ENCODE measurements at regions not wholly inside any gene's neighbourhood (a gene's known extent, or its start where the extent isn't known, plus 50 kb on each side); places are given as distances from the start of the nearest gene placed in this dataset.

DNA sequence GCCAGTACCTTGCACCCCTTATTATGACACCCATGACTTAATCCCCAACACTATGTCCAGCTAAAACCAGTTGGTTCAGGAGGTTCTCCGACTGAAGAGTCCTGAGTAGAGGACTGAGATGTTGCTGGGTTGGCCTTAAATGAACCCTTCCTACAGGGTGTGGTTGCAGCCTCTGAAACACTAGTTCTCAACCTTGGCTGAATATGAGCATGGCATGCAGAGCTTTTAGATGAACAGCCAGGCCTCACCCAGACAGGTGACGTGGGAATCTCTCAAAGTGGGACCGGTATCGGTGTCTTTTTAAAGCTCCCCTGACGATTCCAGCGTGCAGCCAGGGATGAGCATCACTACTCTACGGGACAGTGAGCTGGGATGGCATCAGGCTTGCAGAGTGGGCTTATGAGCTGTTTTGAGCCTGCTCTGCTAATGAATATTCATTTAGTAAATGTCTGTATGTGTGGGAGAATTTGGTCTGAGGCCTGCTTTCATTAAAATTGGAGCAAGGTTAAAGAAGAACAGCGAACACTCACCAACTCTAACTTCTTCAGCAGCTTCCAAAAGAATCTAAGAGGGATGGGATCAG is 79.7 kb upstream of the PRICKLE2 start:
- no peak overlapping the region for H3K4me3 Mint-ChIP-seq (ENCODE audit: unreplicated experiment)
- H3K27me3 Mint-ChIP-seq (ENCODE audit: unreplicated experiment) = no peaks in the 10 kb centered on the region
- H3K36me3 Mint-ChIP-seq (ENCODE audit: low read depth, unreplicated experiment) = no peaks in the 10 kb centered on the region
- H3K4me1 Mint-ChIP-seq (ENCODE audit: unreplicated experiment) = no peaks in the 10 kb centered on the region
- TF ChIP-seq, protein P1, sequence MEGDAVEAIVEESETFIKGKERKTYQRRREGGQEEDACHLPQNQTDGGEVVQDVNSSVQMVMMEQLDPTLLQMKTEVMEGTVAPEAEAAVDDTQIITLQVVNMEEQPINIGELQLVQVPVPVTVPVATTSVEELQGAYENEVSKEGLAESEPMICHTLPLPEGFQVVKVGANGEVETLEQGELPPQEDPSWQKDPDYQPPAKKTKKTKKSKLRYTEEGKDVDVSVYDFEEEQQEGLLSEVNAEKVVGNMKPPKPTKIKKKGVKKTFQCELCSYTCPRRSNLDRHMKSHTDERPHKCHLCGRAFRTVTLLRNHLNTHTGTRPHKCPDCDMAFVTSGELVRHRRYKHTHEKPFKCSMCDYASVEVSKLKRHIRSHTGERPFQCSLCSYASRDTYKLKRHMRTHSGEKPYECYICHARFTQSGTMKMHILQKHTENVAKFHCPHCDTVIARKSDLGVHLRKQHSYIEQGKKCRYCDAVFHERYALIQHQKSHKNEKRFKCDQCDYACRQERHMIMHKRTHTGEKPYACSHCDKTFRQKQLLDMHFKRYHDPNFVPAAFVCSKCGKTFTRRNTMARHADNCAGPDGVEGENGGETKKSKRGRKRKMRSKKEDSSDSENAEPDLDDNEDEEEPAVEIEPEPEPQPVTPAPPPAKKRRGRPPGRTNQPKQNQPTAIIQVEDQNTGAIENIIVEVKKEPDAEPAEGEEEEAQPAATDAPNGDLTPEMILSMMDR (IDR thresholded peaks at IDR 0.05; ENCODE audit: unreplicated experiment) = no peak
- H3K27ac Mint-ChIP-seq (ENCODE audit: unreplicated experiment) = no peak overlapping the region
- no peaks in the 10 kb centered on the region for H3K9me3 Mint-ChIP-seq (ENCODE audit: unreplicated experiment)
- DNase-seq (ENCODE audit: low spot score) = no peak

DNA sequence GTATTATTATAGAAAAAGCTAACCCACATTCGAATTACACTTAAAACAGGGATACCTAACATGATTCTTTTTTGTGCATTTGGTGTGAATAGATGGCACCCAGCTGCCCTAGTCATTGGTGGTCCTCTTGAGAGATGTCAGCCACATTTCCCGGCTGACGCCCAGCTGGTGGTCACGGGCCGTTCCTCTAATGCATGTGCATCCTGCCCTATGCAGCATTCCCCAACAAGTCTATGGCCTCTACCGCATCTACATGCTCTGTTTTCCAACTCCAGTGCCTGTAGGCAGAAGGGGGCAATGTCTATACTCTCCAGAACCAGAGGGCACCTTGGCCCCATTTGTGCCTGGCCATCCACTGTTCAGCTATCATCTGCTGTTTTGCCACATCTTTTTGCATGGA is 78.6 kb upstream of the PRICKLE2 start:
- Mint-ChIP-seq H3K4me1 (ENCODE audit: unreplicated experiment) (no peaks in the 10 kb centered on the region), H3K36me3 (ENCODE audit: low read depth, unreplicated experiment) (no peaks in the 10 kb centered on the region), H3K27me3 (ENCODE audit: unreplicated experiment) (no peaks in the 10 kb centered on the region), H3K4me3 (ENCODE audit: unreplicated experiment) (no peak overlapping the region), H3K27ac (ENCODE audit: unreplicated experiment) (no peak overlapping the region), H3K9me3 (ENCODE audit: unreplicated experiment) (no peaks in the 10 kb centered on the region)
- TF ChIP-seq, protein P1 (IDR thresholded peaks at IDR 0.05; ENCODE audit: unreplicated experiment) = no peak
- no peak for DNase-seq (ENCODE audit: low spot score)

DNA sequence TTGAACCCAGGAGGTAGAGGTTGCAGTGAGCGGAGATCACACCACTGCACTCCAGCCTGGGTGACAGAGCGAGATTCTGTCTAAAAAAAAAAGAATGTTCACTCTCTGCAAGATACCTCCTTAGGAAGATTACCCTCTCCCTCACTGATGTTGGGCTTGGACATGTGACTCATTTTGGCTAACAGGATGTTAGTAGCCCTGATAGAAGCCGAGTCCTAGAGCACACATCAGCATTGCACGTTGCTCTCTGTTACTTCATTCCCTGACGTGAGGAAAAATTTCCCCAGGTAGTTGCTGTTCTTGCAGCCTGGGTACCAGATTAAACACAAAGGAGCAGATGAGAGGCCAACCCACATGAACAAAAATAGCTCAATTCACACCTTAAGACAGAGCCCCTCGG is 78.1 kb upstream of the PRICKLE2 start:
- no peak for DNase-seq (ENCODE audit: low spot score)
- H3K27me3 Mint-ChIP-seq (ENCODE audit: unreplicated experiment) = no peaks in the 10 kb centered on the region
- no peaks in the 10 kb centered on the region for H3K4me1 Mint-ChIP-seq (ENCODE audit: unreplicated experiment)
- H3K9me3 Mint-ChIP-seq (ENCODE audit: unreplicated experiment) = no peaks in the 10 kb centered on the region
- H3K27ac Mint-ChIP-seq (ENCODE audit: unreplicated experiment) = no peak overlapping the region
- no peaks in the 10 kb centered on the region for H3K36me3 Mint-ChIP-seq (ENCODE audit: low read depth, unreplicated experiment)
- H3K4me3 Mint-ChIP-seq (ENCODE audit: unreplicated experiment) = no peak overlapping the region
- TF ChIP-seq, protein P1 (IDR thresholded peaks at IDR 0.05; ENCODE audit: unreplicated experiment) = no peak

DNA sequence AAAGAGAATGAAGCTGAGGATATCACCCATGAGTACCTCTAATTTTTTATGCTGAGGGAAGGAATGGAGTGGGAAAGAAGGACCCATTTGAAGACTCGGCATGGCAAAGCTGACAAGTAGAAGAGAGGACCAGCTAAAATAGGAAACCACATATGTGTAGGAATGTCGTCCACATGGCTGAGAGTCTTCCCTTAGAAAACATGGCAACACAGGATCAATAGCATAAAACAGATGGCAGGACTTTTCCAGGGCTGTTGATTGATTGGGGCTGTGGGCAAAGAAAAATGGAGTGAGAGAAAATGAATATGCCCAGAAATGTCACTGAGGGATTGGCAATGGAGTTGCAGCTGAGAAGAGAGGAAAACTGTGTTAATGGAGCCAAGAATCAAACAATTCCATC is 76.2 kb upstream of the PRICKLE2 start:
- no peak overlapping the region for H3K27ac Mint-ChIP-seq (ENCODE audit: unreplicated experiment)
- DNase-seq (ENCODE audit: low spot score) = no peak
- no peaks in the 10 kb centered on the region for H3K36me3 Mint-ChIP-seq (ENCODE audit: low read depth, unreplicated experiment)
- no peak overlapping the region for H3K4me3 Mint-ChIP-seq (ENCODE audit: unreplicated experiment)
- TF ChIP-seq, protein P1 (IDR thresholded peaks at IDR 0.05; ENCODE audit: unreplicated experiment) = no peak
- H3K27me3 Mint-ChIP-seq (ENCODE audit: unreplicated experiment) = peaks cover 3% of the 10 kb centered on the region
- H3K4me1 Mint-ChIP-seq (ENCODE audit: unreplicated experiment) = no peaks in the 10 kb centered on the region
- no peaks in the 10 kb centered on the region for H3K9me3 Mint-ChIP-seq (ENCODE audit: unreplicated experiment)

DNA sequence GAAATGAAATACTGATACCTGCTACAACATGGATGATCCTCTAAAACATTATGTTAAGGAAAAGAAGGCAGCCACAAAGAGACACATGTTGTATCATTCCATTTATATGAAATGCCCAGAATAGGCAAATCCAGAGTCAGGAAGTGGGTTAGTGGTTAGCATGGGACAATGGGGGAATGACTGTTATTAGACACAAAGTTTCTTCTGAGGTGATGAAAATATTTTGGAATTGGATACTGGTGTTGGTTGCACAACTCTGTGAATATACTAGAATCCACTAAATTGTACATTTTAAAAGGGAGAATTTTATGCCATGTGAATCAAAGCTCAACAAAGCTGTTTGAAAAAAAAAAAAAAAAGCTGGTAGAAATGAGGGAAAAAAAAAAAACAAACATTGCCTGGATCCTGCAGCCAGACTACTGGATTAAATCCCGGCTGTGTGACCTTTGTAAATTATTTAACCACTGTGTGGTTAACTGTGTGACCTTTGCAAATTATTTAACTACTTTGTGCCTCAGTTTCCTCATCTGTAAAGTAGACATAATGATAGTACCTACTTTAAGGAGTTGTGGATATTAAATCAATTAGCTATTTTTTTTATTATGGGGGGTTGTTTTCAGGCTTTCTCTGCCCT is 75.6 kb upstream of the PRICKLE2 start:
- TF ChIP-seq, protein P1 (IDR thresholded peaks at IDR 0.05; ENCODE audit: unreplicated experiment) = no peak

More for the DNA sequence above, 75.6 kb upstream of the PRICKLE2 start:
- peaks cover 3% of the 10 kb centered on the region for H3K27me3 Mint-ChIP-seq (ENCODE audit: unreplicated experiment)
- no peak for DNase-seq (ENCODE audit: low spot score)
- no peak overlapping the region for H3K27ac Mint-ChIP-seq (ENCODE audit: unreplicated experiment)
- H3K4me1 Mint-ChIP-seq (ENCODE audit: unreplicated experiment) = no peaks in the 10 kb centered on the region
- H3K36me3 Mint-ChIP-seq (ENCODE audit: low read depth, unreplicated experiment) = no peaks in the 10 kb centered on the region
- no peak overlapping the region for H3K4me3 Mint-ChIP-seq (ENCODE audit: unreplicated experiment)
- H3K9me3 Mint-ChIP-seq (ENCODE audit: unreplicated experiment) = no peaks in the 10 kb centered on the region
